NCI-H1930 (cell line): ENCODE measurements at regions not wholly inside any gene's neighbourhood (a gene's known extent, or its start where the extent isn't known, plus 50 kb on each side); places are given as distances from the start of the nearest gene placed in this dataset.
"Not testable (repeated sequence)": the region's sequence is repeated elsewhere in the genome, so short reads cannot be mapped to it uniquely, and the experiment has no call there.

Experiments used
- DNase-seq, 2 experiments: peaks; one replicate each; lab custom pipeline; 2025; lab: John Stamatoyannopoulos, UW

DNA sequence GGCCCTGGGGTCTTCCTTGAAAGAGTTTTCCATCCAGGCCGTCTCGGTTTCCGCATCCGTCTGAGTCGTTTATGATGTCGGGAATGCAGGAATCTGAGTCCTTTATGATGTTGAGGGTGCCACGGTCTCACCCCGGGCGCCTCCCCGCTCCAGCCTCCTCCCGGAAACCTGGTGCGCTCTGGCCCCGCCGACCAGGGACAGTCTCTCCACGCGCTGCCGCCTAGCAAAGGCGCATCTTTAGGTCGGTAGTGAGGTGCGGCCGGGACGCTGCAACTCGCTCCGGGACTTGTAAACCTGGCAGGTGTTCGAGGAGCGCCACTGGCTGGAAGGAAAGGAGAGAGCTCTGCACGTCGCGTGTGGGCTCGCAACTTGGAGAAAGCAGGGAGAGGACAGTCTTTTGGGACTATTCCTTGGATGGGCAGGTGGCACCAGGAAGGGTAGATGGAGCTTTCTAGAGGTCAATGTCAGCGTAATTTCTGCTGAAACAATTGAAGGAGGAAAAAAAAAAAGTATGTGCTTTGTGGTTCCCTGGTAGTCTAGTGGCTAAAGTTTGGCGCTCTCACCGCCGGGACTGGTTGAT is 132.0 kb downstream of the FAM72B start:
- DNase-seq, result not testable (repeated sequence)

DNA sequence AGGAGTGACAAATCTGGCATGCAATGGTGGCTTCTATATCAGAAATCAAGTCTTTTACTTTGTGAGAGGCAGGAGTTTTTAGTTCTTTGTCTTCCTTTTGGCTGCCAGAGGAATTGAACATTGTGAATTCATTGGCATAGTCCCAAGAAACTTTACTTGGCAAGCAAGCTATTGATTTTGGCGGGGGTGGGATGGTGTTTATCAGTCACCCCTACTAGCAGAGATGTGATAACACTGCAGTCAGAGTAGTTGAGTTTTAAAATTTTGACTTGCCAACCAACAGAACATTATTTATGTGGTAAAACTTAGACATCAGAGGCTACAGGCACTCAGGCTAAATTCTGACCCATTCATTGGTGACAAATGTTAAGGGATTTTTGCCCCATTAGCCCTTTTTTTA is 129.2 kb downstream of the FAM72B start:
- DNase-seq, result not testable (repeated sequence)

DNA sequence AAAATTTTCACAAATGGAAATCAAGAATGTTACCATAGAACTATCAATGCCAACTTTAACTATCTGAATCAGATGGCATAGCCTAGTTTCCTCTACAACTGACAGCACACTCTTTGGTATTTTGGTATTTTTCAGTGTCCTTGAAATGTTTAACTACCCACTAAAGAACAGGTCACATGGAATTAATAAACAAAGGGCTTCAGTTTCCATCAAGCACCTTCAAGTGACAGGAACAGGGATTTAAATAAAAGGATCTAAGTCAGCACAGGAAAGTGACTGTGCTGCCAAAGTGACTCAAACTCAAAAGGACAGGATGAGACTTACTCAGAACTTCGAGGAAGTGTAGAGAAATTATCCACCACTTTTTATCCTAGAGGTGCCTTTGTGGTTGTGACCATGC is 117.2 kb downstream of the FAM72B start:
- DNase-seq, result not testable (repeated sequence)

DNA sequence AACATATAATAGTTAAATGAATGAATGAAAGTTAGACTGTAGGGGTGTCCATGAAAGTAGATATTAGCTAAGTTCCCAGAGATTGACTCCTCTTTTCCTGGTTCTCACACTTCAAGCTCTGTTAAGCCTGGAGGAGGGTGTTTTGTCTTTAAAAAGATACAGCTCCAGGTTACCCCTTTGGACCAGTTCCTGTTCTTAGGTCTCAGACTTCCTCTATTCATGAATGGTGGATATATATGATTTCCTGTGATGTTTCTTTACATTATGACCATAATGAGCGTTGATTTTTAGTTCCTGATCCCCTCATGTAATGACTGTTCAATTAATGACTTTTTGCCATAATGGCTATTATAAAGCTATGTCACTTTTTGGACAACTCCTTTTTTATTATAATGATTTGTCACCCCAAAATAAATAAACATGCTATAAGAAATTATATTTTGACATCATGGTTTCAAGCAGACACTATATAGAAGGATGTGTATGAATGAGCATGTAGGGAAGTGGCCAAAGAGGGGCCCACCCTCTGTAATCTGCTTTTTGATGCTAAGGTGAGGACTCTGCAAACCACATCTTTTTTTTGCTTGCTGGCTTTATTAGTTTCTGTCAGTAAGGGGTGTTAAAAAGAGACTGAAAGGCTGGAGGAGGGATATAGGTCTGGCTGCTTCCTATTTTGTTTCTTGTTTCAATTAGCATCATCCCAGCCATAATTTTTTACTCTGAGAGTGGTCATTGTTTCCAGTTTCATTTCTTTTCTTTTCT is 115.2 kb downstream of the FAM72B start:
- not testable (repeated sequence) for DNase-seq

DNA sequence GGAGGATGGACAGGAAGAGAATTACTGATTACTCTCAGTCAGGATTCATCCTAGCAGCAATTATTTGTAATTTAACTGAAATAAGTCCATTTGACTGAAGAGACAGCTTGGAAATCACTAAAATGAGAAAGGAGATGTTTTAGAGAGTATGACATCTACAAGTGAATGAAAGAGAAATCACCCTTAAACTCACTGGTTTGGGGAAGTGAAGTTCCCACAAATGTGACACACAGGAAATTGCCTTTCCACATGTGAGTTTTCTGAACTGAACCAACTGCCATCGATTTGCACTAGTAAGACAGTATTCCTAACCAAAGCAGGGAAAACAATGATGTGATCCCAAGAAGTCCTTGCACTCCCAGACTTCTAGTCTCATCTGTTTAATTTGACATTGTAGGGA is 110.3 kb downstream of the FAM72B start:
- DNase-seq, result not testable (repeated sequence)

DNA sequence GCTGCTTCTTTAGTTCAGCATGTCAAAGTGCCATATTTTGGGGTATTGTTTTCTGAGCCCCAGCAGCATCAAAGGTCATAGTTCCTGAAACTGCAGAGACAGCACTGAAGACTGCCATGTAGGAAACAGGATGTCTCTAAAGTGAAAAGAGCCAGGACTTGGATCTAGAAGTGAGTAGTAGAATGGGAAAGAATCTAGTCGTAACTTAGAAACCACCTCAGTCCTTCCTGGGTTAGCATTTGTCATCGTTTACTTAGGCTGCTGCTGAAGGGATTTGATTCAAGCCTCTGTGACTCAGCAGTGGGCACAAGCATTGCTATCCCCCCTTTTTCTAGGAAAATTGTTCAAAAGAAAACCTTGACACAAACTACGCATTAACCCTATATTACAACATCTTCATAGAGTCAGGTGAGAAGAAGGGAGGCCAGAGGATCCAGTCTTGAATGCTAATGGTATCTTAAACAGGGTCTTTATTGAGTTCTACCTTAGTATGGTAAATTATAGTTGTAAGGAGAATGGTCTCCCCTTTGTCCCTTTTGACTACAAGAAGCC is 108.8 kb downstream of the FAM72B start:
- DNase-seq, result not testable (repeated sequence)

DNA sequence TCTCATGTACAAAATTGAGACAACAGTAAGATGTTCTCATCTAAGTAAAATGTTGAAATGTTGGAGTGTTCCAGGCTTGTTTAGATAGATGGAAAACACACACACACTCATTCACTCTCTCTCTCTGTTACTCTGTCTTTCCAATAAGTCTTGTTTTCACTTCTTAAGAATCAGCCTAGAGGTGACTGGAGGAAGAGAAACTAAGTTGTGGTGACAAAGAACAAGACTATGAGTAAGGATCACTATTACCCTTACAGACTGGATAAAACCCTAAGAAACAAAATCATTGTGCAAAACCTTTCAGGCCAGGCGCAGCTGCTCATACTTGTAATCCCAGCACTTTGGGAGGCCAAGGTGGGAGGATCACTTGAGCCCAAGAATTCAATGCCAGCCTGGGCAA is 107.5 kb downstream of the FAM72B start:
- DNase-seq, result not testable (repeated sequence)

DNA sequence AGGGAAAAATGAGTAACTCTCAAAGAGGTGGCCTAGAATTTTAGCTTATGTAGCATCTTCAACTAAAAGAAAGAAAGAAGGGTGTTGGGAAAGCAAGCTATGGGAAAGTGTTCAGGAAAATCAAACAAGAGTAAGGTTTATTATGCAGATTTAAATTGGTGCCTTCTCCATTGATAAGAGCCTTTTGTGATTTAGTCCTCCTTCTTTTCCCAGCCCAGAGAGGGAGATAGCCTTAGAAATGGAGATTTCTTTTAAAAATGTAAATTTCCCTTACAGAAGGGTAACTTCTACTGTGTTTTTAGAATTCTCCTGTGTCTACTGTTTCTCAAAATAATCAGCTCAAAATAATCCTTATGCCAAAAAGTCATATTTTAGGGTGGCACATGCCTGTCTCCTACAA is 104.5 kb downstream of the FAM72B start:
- DNase-seq, result not testable (repeated sequence)

DNA sequence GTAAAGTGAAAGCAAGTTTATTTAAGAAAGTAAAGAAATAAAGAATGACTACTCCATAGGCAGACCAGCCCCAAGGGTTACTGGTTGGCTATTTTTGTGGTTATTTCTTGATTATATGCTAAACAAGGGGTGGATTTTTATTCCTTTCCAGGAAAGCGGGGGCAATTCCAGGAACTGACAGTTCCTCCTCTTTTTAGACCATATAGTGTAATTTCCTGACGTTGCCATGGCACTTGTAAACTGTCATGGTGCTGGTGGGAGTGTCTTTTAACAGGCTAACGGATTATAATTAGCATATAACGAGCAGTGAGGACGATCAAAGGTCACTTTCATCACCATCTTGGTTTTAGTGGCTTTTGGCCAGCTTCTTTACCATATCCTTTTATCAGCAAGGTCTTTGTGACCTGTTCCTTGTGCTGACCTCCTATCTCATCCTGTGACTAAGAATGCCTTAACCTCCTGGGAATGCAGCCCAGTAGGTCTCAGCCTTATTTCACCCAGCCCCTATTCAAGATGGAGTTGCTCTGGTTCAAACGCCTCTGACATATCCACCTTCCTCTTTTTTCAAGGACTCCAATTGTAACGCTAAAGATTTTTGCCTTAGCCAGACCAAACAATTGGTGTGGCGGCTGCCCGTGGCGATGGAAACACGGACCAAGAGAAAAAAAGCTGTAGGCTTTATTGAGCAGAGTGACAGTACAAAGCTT is 103.8 kb downstream of the FAM72B start:
- DNase-seq, result not testable (repeated sequence)

DNA sequence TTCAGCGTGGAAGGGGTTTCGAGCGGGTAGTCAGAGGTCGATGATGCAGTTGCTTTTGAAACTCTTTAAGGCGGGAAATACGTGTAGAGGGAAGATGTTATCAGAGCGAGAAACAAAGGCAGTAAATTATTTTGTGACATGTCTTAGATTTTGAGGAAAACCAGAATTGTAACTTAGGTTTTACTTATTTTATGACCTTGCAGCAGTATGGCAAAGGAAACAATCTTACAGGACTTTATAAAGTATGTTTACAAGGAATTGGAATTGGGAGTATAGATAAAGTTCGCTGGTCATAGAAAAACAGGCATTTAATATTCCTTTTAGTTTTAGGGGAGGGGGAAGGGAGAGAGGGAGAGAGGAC is 103.3 kb downstream of the FAM72B start:
- DNase-seq, result not testable (repeated sequence)

DNA sequence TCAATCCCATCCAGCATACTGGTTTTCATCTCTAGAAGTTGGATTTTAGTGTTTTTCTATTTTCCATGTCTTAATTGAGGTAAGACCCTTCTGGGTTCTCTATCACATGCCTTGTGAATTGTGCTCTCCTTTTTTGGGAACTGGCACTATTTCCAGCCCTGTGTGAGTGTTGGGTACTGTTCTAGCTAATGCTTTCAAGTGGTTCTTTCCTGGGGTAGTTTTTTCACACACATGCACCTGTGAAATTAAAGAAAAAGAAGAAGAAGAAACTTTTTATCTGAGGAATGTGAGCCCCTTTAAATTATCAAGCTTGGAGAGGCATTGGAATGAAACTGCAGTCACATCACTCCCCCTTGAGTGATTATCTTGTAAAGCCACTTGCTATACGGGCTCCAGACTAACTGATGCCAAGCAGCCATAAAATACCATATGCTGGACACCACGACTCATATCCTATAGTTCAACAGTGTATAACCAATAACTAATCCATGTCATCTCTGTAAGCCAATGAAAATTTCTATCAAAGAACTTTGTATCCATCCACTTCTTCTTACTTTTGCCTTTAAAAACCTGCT is 102.4 kb downstream of the FAM72B start:
- DNase-seq, result not testable (repeated sequence)

DNA sequence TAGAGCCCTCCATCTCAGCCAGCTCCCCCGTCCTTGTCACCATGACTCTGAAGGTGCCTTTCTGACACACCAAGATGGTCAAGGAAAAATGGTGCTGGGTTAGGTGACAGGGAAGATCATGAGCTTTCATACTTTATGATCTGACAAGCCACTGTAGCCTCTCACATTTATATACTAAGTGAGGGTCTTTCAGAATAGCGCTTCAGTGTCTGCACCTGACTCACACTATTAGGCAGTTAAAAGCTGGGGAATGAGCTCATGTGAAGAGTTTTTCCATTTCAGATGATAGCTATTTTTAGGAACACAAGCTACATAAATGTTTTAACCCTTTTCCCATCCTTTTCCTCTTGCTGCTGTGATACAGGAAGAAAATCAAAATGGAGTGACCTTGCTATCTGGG is 101.1 kb downstream of the FAM72B start:
- DNase-seq, result not testable (repeated sequence)

DNA sequence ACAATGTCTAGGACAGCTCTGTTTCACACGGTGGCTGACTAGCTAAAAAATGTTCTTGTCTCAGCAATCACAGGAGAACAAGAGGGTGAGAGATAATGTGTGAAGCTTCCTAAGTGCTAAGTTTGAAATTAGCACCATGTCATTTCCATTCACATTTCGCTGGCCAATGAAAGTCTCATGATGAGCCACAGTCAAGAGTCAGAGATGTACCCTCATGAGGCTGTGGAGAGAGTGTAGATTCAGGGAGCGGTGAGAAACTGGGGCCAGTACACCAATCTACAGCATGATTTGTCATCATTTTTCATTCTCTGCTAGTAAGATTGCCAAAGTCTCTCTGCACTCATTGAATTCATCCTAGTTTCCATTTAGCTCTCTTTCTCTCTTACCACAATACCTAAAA is 97.9 kb downstream of the FAM72B start:
- not testable (repeated sequence) for DNase-seq

DNA sequence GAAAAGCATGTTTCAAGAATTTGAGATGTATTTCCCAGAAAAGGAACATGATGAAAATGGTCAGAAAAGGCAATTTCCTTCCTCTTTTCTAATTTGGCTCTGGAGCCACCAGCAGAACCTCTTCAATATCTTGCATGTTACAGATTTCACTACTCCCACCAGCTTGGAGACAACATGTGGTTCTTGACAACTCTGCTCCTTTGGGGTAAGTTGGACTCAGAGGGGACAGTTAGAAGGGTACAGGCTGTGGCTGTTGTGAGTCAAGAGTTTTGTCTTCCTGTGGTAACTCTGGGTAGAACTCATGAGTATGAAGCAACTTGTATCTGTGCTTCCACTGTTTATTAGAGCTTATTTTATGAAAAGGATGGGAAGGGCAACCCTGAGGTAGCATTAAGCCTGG is 96.9 kb downstream of the FAM72B start:
- not testable (repeated sequence) for DNase-seq

DNA sequence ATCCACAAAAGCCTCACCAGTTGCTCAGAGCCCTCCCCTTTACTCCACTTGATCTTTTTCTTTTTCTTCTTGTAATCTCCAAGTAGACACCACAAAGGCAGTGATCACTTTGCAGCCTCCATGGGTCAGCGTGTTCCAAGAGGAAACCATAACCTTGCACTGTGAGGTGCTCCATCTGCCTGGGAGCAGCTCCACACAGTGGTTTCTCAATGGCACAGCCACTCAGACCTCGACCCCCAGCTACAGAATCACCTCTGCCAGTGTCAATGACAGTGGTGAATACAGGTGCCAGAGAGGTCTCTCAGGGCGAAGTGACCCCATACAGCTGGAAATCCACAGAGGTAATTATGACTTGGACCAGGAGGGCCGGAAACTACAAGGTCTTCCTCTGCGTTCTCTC is 95.6 kb downstream of the FAM72B start:
- not testable (repeated sequence) for DNase-seq

DNA sequence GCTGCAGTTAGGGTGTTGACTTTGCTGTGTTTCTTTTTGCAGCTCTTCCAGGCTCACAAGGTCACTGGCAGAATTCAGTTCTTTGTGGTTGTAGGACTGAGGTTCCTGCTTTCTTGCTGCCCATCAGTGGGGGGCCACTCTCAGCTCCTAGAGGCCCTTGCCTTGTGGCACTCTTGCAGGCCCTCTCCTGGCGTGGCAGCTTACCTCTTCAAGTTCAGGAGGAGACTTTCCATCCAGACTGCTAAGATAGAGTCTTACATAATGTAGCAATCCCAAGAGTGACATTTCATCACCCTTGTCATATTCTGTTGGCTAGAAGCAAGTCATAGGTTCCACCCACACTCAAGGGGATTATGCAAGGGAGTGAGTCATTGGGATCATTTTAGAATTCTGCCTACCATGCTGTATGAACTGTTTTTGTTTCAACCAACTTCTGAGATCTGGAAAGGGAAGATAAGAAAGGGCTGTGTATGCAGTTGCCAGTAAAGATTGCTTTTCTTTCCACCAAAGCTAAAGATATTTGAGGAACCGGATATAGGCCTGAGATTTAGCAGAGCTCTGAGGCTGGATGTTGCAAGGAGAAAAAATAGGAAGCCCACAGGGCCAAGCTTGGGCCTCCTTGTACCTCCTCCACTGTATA is 91.7 kb downstream of the FAM72B start:
- not testable (repeated sequence) for DNase-seq

DNA sequence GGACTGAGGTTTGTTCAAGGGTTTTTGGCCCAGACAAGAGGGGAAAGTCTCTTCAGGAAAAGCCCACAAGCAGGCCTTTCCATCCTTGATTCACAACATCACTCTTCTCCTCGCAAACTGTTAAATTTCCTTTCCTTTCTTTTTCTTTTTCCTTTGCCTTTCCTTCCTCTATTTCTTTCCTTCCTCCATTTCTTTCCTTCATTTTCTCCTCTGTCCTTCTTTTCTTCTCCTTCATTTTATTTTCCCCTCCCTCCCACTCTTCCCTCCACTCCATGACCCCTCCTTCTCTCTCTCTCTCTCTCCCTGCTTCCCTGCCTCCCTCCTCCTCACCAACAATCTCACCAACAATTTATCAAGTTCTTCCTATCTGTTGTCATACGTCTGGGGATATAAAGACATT is 89.1 kb downstream of the FAM72B start:
- not testable (repeated sequence) for DNase-seq

DNA sequence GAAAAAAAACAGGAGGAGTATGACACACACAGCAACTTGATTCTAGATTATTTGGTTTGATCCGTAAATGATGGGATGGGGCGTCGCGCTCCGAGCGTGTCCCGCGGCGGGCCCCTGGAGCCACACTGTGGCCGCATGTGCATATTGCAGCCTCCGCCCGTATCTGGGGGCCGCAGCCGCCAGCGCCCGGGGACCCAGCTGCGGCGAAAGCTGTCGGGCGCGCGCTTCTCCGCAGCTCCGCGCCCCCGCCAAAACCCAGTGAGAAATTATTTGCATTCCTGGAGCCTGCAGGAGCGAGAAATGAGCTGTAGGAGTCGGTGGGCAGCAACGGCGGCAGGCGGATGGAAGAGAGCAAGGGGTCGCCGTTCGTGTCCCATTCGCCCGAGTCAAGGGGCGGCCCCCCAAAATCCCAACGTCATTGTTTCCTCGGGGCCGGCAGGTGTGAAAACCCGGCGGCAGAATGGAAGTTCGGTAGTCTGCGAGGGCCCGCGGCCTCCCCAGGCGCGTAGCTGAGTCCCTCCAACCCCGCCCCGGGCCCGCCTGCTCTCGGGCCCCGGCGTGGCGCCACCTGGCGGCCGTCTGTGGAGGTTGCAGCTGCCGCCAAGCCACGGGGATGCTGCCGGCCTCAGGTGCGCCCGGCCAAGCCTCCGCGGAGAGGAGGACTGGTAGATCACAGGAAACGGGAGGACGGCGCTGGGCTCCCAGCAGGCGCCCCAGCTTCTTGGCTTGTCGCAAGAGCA is 86.8 kb downstream of the FAM72B start:
- peak; percentile 49 to 71 for DNase-seq

DNA sequence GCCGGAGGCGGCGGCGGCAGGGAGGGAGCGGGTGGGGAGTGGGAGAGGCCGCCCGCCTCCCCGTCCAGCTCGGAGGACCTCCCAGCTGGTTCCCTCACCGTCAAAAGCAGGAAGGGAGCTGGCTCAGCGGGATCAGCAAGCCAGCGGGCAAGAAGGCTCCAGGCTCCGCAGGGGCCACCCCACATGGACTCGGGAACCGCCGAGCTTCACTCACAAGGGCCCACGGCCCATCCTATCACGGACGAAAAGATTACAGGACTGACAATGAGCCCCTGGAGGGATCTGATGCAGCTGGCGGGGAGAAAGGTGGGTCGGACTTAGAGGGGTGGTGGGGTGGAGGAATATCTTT is 86.3 kb downstream of the FAM72B start:
- DNase-seq, result not testable (repeated sequence)

DNA sequence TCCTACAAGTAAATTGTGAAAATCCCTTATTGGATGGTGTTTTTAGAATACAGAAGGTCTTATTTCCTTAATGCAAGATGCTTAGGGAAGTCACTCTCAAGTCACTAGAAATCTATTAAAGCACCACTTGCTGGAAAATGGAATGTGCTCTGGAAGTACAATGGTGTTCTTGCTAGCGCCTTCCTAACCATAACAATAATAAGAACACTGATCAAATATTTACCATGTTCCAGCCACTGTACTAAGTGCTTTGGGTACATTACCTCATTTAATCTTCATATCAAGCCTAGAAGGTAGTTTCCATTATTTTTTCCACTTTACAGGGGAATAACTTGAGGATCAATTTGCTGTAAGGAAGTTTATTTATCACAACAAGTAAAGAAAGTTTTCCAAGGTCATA is 75.1 kb downstream of the FAM72B start:
- not testable (repeated sequence) for DNase-seq
